ENCODE measurements at regions not wholly inside any gene's neighbourhood (a gene's known extent, or its start where the extent isn't known, plus 50 kb on each side); places are given as distances from the start of the nearest gene placed in this dataset.

DNA sequence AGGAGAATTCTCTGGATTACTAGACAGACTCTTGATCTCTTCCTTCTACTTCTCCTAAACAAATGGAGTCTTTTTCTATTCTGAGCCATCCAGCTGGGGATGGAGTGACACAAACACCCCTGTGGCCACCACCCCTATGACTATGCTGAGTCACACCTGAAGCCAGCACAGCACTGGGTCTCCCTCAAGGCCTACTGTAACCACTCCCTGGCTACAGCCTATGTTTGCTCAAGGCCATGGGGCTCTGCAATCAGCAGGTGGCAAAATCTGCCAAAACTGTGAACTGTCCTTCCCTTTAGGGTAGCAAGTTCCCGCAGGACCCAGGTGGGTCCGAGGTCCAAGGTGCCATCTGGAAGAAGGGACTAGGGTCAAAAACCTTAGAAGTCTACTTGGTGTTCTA, 132.3 kb downstream of the TINAG start:
- H3K4me3 Mint-ChIP-seq: no peak overlapping the region
- Histone ChIP-seq H3K56ac (ENCODE audit: insufficient read length, low read depth, low read length) (no peak overlapping the region), H4K20me1 (ENCODE audit: control insufficient read depth, insufficient read depth, insufficient read length) (no peaks in the 10 kb centered on the region), H2AFZ (ENCODE audit: low read length) (no peak overlapping the region), H3K79me1 (ENCODE audit: insufficient read depth, low read depth, low read length, poor library complexity, severe bottlenecking) (no peaks in the 10 kb centered on the region), H3K4ac (ENCODE audit: low read depth, low read length) (no peak overlapping the region), H3K27me3 (ENCODE audit: insufficient read depth, low read length) (no peaks in the 10 kb centered on the region), H3K14ac (ENCODE audit: insufficient read depth, low read length) (no peak overlapping the region), H2AK5ac (ENCODE audit: insufficient read length, low read length) (no peak overlapping the region), H3K9me3 (ENCODE audit: control insufficient read depth, low read depth, low read length) (no peaks in the 10 kb centered on the region), H3T11ph (ENCODE audit: low read length) (no peak overlapping the region), H3K9ac (ENCODE audit: extremely low read depth, insufficient read length, low read length) (no peak overlapping the region), H2BK120ac (ENCODE audit: low read depth, low read length, poor library complexity, severe bottlenecking) (no peak overlapping the region), H3K27ac (ENCODE audit: insufficient read length, low read depth, low read length) (no peak overlapping the region), H4K5ac (ENCODE audit: insufficient read length, low read depth, low read length) (no peak overlapping the region), H3K79me2 (ENCODE audit: insufficient read depth, low read length) (no peaks in the 10 kb centered on the region), H2BK5ac (ENCODE audit: insufficient read length, low read length) (no peak overlapping the region), H2BK12ac (ENCODE audit: insufficient read length, low read depth, low read length) (no peak overlapping the region), H3K23me2 (ENCODE audit: insufficient read length, low read depth, low read length, poor library complexity, severe bottlenecking) (no peaks in the 10 kb centered on the region), H2BK15ac (ENCODE audit: low read depth, low read length) (no peak overlapping the region), H3K23ac (ENCODE audit: insufficient read length, low read depth, low read length) (no peak overlapping the region), H3K4me2 (ENCODE audit: insufficient read depth, insufficient read length, low read length) (no peak overlapping the region), H3K4me1 (ENCODE audit: insufficient read depth, low read length) (no peaks in the 10 kb centered on the region), H2BK20ac (ENCODE audit: low read depth, low read length, poor library complexity, severe bottlenecking) (no peak overlapping the region), H4K8ac (replicated peaks; ENCODE audit: insufficient read length, low read depth, low read length) (no peak overlapping the region), H4K91ac (ENCODE audit: insufficient read length, low read depth, low read length) (no peak overlapping the region), H3K18ac (ENCODE audit: insufficient read length, low read depth, low read length) (no peak overlapping the region)
- H3K27me3 Mint-ChIP-seq (ENCODE audit: low read depth): no peaks in the 10 kb centered on the region
- H3K36me3 Mint-ChIP-seq (ENCODE audit: insufficient read depth in 1 of 3, low read depth in 3 of 3): no peaks in the 10 kb centered on the region
- TF ChIP-seq, protein P1, sequence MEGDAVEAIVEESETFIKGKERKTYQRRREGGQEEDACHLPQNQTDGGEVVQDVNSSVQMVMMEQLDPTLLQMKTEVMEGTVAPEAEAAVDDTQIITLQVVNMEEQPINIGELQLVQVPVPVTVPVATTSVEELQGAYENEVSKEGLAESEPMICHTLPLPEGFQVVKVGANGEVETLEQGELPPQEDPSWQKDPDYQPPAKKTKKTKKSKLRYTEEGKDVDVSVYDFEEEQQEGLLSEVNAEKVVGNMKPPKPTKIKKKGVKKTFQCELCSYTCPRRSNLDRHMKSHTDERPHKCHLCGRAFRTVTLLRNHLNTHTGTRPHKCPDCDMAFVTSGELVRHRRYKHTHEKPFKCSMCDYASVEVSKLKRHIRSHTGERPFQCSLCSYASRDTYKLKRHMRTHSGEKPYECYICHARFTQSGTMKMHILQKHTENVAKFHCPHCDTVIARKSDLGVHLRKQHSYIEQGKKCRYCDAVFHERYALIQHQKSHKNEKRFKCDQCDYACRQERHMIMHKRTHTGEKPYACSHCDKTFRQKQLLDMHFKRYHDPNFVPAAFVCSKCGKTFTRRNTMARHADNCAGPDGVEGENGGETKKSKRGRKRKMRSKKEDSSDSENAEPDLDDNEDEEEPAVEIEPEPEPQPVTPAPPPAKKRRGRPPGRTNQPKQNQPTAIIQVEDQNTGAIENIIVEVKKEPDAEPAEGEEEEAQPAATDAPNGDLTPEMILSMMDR (conservative IDR thresholded peaks at IDR 0.05): no peak
- H3K27ac Mint-ChIP-seq: no peak overlapping the region
- H3K4me1 Mint-ChIP-seq: no peaks in the 10 kb centered on the region
- DNase-seq: no peak
- H3K9me3 Mint-ChIP-seq: no peaks in the 10 kb centered on the region
- no CpG with 5 or more reads among the region's 2 CpGs for WGBS (ENCODE audit: extremely low coverage, insufficient read length, low lambda C conversion rate)

Measured in H9 (cell line).